ENCODE measurements at regions not wholly inside any gene's neighbourhood (a gene's known extent, or its start where the extent isn't known, plus 50 kb on each side); places are given as distances from the start of the nearest gene placed in this dataset.
"Not testable (repeated sequence)": the region's sequence is repeated elsewhere in the genome, so short reads cannot be mapped to it uniquely, and the experiment has no call there.

DNA sequence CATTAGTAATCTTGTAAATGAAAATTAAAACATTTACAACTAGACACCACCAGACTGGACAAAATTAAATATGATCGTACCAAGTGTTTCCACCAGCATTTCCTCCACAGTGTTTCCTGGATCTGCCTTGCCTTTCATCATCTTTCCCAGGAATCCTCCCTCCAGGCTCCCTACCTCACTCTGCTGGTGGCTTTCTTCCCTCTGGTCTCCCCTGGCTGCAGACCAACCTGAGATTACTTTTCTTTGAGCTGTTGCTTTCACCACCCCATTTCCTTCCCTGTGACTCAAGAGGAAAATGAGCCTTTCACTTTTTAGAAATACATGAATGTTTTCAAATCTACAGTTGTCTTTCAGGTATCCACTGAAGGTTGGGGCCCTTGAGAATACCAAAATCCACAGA, 228.8 kb upstream of the NBPF12 start:
- not testable (repeated sequence) for TF ChIP-seq CTCF (IDR thresholded peaks at IDR 0.05); SIN3A (IDR thresholded peaks at IDR 0.05; ENCODE audit: borderline replicate concordance, insufficient read depth, low read depth, low read length); POLR2AphosphoS5 (IDR thresholded peaks at IDR 0.05; ENCODE audit: low read depth, low read length); TCF7L2 (IDR thresholded peaks at IDR 0.05; ENCODE audit: low read depth, low read length)
- TF ChIP-seq, protein P1, sequence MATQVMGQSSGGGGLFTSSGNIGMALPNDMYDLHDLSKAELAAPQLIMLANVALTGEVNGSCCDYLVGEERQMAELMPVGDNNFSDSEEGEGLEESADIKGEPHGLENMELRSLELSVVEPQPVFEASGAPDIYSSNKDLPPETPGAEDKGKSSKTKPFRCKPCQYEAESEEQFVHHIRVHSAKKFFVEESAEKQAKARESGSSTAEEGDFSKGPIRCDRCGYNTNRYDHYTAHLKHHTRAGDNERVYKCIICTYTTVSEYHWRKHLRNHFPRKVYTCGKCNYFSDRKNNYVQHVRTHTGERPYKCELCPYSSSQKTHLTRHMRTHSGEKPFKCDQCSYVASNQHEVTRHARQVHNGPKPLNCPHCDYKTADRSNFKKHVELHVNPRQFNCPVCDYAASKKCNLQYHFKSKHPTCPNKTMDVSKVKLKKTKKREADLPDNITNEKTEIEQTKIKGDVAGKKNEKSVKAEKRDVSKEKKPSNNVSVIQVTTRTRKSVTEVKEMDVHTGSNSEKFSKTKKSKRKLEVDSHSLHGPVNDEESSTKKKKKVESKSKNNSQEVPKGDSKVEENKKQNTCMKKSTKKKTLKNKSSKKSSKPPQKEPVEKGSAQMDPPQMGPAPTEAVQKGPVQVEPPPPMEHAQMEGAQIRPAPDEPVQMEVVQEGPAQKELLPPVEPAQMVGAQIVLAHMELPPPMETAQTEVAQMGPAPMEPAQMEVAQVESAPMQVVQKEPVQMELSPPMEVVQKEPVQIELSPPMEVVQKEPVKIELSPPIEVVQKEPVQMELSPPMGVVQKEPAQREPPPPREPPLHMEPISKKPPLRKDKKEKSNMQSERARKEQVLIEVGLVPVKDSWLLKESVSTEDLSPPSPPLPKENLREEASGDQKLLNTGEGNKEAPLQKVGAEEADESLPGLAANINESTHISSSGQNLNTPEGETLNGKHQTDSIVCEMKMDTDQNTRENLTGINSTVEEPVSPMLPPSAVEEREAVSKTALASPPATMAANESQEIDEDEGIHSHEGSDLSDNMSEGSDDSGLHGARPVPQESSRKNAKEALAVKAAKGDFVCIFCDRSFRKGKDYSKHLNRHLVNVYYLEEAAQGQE (IDR thresholded peaks at IDR 0.05; ENCODE audit: insufficient read depth in 1 of 2, low read depth in 2 of 2, low read length in 1 of 2), result not testable (repeated sequence)
